ENCODE measurements at regions not wholly inside any gene's neighbourhood (a gene's known extent, or its start where the extent isn't known, plus 50 kb on each side); places are given as distances from the start of the nearest gene placed in this dataset.

- Mint-ChIP-seq H3K36me3 (no peaks in the 10 kb centered on the region), H3K27me3 (no peaks in the 10 kb centered on the region), H3K27ac (no peak overlapping the region), H3K9me3 (no peaks in the 10 kb centered on the region), H3K4me3 (no peak overlapping the region), H3K4me1 (no peaks in the 10 kb centered on the region)
Observed at GRCh38 chr10:132115732-132116131, 50.0 kb downstream of the JAKMIP3 start.

GRCh38 chr10:132117146-132117545, 51.4 kb downstream of the JAKMIP3 start:
- H3K9me3 Mint-ChIP-seq: no peaks in the 10 kb centered on the region
- H3K27ac Mint-ChIP-seq: no peak overlapping the region
- H3K36me3 Mint-ChIP-seq: no peaks in the 10 kb centered on the region
- no peaks in the 10 kb centered on the region for H3K27me3 Mint-ChIP-seq
- no peak overlapping the region for H3K4me3 Mint-ChIP-seq
- H3K4me1 Mint-ChIP-seq: no peaks in the 10 kb centered on the region

- Mint-ChIP-seq H3K4me1 (no peaks in the 10 kb centered on the region), H3K36me3 (no peaks in the 10 kb centered on the region), H3K27me3 (no peaks in the 10 kb centered on the region), H3K9me3 (no peaks in the 10 kb centered on the region), H3K4me3 (no peak overlapping the region), H3K27ac (no peak overlapping the region)
Observed at GRCh38 chr10:132117636-132118190, 52.0 kb downstream of the JAKMIP3 start.

GRCh38 chr10:132118366-132118765, 52.6 kb downstream of the JAKMIP3 start:
- Mint-ChIP-seq H3K4me1 (no peaks in the 10 kb centered on the region), H3K9me3 (no peaks in the 10 kb centered on the region), H3K36me3 (no peaks in the 10 kb centered on the region), H3K27me3 (no peaks in the 10 kb centered on the region), H3K4me3 (no peak overlapping the region), H3K27ac (peak overlapping the region; percentile 37)

GRCh38 chr10:132120200-132120599, 54.5 kb downstream of the JAKMIP3 start:
- Mint-ChIP-seq H3K27me3 (no peaks in the 10 kb centered on the region), H3K36me3 (no peaks in the 10 kb centered on the region), H3K4me1 (no peaks in the 10 kb centered on the region), H3K9me3 (no peaks in the 10 kb centered on the region), H3K27ac (no peak overlapping the region), H3K4me3 (no peak overlapping the region)

DNA sequence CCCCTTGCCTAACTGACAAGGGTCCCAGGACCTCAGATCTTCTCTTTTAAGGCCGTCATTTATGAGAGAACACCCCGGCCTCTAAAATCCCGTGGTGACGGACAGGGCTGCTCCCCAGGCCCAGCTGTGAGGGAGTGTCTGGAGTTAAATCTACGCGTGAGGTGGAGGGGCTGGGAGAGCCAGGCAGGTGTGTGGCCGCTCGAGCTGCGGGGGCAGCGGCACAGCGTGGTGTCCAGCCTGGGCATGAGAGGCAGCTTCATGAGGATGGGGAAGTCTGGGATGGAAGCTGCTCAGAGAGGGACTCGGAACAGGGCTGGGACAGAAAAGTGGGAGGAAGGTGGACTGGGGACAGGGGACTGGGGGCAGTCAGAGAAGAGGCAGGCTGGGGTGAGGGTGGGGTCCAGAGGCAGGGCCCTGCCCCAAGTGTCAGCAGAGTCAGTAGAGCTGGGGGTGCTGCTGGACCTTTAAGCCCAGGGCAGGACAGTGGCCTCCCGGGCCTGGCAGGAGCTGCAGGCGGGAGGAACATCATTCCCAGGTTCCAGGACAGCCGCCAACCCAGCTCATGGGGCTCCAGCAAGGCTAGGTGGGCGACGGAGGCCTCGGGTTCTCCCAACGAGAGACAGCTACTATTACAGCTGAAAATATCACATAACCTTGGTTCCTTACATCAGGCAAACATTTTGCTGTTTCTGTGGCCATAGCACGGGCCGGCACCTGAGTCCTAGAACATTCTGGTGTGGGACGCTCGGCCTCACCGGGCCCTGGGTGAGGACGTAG, 55.2 kb downstream of the JAKMIP3 start:
- no peak overlapping the region for H3K4me3 Mint-ChIP-seq
- H3K27me3 Mint-ChIP-seq: no peaks in the 10 kb centered on the region
- H3K9me3 Mint-ChIP-seq: no peaks in the 10 kb centered on the region
- H3K36me3 Mint-ChIP-seq: no peaks in the 10 kb centered on the region
- H3K4me1 Mint-ChIP-seq: no peaks in the 10 kb centered on the region
- H3K27ac Mint-ChIP-seq: no peak overlapping the region

GRCh38 chr10:132121511-132121830, 55.7 kb downstream of the JAKMIP3 start:
- H3K4me1 Mint-ChIP-seq: no peaks in the 10 kb centered on the region
- no peak overlapping the region for H3K4me3 Mint-ChIP-seq
- H3K27ac Mint-ChIP-seq: no peak overlapping the region
- no peaks in the 10 kb centered on the region for H3K36me3 Mint-ChIP-seq
- H3K9me3 Mint-ChIP-seq: no peaks in the 10 kb centered on the region
- no peaks in the 10 kb centered on the region for H3K27me3 Mint-ChIP-seq

GRCh38 chr10:132122097-132122861, 56.5 kb downstream of the JAKMIP3 start:
- no peaks in the 10 kb centered on the region for H3K27me3 Mint-ChIP-seq
- no peaks in the 10 kb centered on the region for H3K4me1 Mint-ChIP-seq
- no peak overlapping the region for H3K4me3 Mint-ChIP-seq
- no peaks in the 10 kb centered on the region for H3K36me3 Mint-ChIP-seq
- H3K27ac Mint-ChIP-seq: no peak overlapping the region
- no peaks in the 10 kb centered on the region for H3K9me3 Mint-ChIP-seq

GRCh38 chr10:132122939-132123445, 57.2 kb downstream of the JAKMIP3 start:
- Mint-ChIP-seq H3K9me3 (peaks cover under 1% of the 10 kb centered on the region), H3K27me3 (no peaks in the 10 kb centered on the region), H3K36me3 (no peaks in the 10 kb centered on the region), H3K4me3 (no peak overlapping the region), H3K4me1 (no peaks in the 10 kb centered on the region), H3K27ac (no peak overlapping the region)

DNA sequence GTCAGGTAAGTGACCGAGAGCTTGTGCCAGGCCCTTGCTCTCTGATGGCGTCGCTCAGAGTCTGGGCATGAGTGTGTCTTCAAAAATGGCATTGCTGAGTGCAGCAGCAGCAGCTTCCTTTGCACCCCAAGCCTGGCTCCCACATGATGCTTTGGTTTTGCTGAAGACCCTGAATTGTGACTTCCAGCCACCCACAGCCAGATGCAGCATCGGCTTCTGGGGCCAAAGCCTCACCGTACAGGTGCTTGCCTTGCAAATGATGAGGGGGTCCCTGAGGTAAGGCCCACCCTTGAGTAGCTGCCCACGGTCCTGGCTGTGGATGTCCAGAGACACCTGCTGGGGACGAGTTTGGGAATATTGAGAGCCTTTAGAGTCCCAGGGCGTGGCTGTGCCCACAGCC, 57.9 kb downstream of the JAKMIP3 start:
- Mint-ChIP-seq H3K9me3 (peaks cover 7% of the 10 kb centered on the region), H3K27ac (no peak overlapping the region), H3K4me3 (no peak overlapping the region), H3K27me3 (no peaks in the 10 kb centered on the region), H3K4me1 (no peaks in the 10 kb centered on the region), H3K36me3 (no peaks in the 10 kb centered on the region)

- no peak overlapping the region for H3K4me3 Mint-ChIP-seq
- no peak overlapping the region for H3K27ac Mint-ChIP-seq
- peaks cover 11% of the 10 kb centered on the region for H3K9me3 Mint-ChIP-seq
- no peaks in the 10 kb centered on the region for H3K36me3 Mint-ChIP-seq
- H3K27me3 Mint-ChIP-seq: peaks cover 2% of the 10 kb centered on the region
- no peaks in the 10 kb centered on the region for H3K4me1 Mint-ChIP-seq
Observed at GRCh38 chr10:132124201-132124920, 58.6 kb downstream of the JAKMIP3 start.

DNA sequence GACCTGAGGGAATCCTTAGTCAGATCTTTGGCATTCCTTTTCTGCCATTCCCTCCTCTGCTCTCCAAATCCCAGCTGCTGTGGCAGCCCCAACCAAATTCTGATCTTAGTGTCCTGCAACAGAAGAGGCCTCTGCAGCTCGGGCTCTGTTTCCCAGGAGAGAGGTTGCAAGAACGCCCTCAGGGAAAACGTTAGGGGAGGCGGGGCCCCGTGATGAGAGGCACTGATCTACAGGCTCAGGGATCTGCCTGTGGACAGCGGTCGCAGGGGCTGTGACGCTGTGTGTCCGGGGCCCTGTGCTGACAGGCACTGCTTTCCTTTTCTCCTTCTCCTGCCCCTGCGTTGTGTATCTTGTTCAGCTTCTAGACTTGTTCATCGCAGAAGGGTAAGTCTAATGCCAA, 57.3 kb upstream of the DPYSL4 start:
- Mint-ChIP-seq H3K4me3 (no peak overlapping the region), H3K27me3 (peaks cover 14% of the 10 kb centered on the region), H3K9me3 (peaks cover 11% of the 10 kb centered on the region), H3K36me3 (no peaks in the 10 kb centered on the region), H3K4me1 (peaks cover 3% of the 10 kb centered on the region), H3K27ac (no peak overlapping the region)

DNA sequence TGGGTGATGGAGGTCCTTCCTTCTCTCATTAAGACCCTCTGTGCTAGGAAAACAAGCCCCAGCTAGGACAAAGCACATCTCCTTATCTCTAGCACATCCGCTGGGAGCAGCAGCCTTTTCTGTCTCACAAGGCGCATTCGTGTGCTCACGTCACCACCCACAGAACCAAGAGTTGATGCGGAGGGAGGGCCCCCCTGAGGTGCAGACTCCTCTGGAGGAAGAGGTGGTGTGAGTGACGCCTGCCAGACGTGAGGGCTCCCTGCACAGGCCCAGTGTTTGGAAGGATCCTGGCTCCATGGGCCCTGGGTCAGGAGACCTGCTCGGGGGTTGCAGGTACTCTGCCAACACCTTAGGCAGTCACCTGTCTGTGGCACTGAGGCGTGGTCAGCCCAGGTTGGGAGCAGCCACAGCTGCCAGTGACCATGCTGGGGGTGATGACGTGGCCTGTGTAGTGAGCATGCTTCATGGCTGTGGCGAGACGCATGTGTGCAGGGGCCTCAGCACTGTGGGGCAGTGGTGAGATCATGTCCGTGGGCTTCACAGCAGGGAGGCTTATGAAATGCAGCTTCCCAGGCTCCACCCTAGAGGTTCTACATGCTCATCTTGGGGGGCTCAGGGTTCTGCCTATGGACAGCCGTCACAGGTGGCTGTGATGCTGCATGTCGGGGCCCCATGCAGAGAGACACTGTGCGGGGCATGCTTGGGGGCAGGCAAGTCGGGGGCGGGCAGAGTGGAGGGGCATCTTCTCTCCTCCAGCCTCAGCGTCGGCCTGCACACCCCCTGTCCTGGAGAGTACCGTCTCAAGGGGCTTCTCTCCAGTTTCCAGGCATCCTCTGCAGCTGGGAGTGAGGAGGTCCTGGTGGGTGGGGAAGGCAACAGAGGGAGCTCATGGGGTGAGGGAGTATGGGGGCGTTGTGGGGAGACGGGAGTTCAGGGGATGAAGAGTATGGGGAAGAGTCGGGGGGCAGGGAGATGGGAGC, 56.2 kb upstream of the DPYSL4 start:
- H3K27ac Mint-ChIP-seq: no peak overlapping the region
- no peak overlapping the region for H3K4me3 Mint-ChIP-seq
- peaks cover 14% of the 10 kb centered on the region for H3K27me3 Mint-ChIP-seq
- no peaks in the 10 kb centered on the region for H3K36me3 Mint-ChIP-seq
- H3K4me1 Mint-ChIP-seq: peaks cover 3% of the 10 kb centered on the region
- peaks cover 11% of the 10 kb centered on the region for H3K9me3 Mint-ChIP-seq

GRCh38 chr10:132131581-132132420, 54.9 kb upstream of the DPYSL4 start:
- Mint-ChIP-seq H3K36me3 (no peaks in the 10 kb centered on the region), H3K27ac (no peak overlapping the region), H3K27me3 (peaks cover 14% of the 10 kb centered on the region), H3K9me3 (peaks cover 11% of the 10 kb centered on the region), H3K4me1 (peaks cover 3% of the 10 kb centered on the region), H3K4me3 (no peak overlapping the region)

Data from activated naive CD4-positive, alpha-beta T cell treated with anti-CD3 and anti-CD28 coated beads, Interleukin-2, amount 50 U/mL, for 24 hours (primary cell).